HEK293 (cell line): ENCODE measurements at regions not wholly inside any gene's neighbourhood (a gene's known extent, or its start where the extent isn't known, plus 50 kb on each side); places are given as distances from the start of the nearest gene placed in this dataset.
"Not testable (repeated sequence)": the region's sequence is repeated elsewhere in the genome, so short reads cannot be mapped to it uniquely, and the experiment has no call there.

Experiments used
- KLF10 ChIP-seq: fragments of 450-650 bp; IDR thresholded peaks from 2 replicates; pipeline ENCODE4 v1.5.1; 2018; ENCODE audit warnings: missing biosample characterization, mild to moderate bottlenecking, missing genetic modification characterization
- RBAK ChIP-seq: fragments of 450-650 bp; formaldehyde crosslinking; IDR thresholded peaks from 2 replicates; pipeline ENCODE4 v1.5.1; 2016; ENCODE audit warnings: missing biosample characterization, missing genetic modification characterization
- ZNF776 ChIP-seq: fragments of 450-650 bp; formaldehyde crosslinking; IDR thresholded peaks from 2 replicates; pipeline ENCODE4 v1.5.0; 2017; ENCODE audit warnings: missing biosample characterization, missing genetic modification characterization, borderline replicate concordance
- TF ChIP-seq, protein P1 (sequence below): fragments of 450-650 bp; formaldehyde crosslinking; IDR thresholded peaks from 2 replicates; pipeline ENCODE4 v1.5.1; 2016; ENCODE audit warnings: missing biosample characterization, missing genetic modification characterization

DNA sequence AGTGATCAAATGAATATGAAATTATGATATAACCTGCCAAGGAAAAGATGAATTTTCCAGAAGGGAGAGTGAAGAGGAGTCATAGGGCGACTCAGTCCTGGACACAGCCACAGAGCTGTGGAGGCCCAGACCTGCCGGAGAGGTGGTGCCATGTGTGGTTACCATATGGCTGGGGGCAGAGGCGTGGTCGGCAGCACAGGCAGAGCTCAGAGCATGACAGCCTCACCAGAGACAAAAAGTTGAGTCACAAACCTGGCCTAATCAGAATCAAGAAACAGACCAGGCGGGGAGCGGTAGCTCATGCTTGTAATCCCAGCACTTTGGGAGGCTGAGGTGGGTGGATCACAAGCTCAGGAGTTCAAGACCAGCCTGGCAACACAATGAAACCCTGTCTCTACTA, 57.8 kb upstream of the KIF2A start:
- TF ChIP-seq, protein P1, sequence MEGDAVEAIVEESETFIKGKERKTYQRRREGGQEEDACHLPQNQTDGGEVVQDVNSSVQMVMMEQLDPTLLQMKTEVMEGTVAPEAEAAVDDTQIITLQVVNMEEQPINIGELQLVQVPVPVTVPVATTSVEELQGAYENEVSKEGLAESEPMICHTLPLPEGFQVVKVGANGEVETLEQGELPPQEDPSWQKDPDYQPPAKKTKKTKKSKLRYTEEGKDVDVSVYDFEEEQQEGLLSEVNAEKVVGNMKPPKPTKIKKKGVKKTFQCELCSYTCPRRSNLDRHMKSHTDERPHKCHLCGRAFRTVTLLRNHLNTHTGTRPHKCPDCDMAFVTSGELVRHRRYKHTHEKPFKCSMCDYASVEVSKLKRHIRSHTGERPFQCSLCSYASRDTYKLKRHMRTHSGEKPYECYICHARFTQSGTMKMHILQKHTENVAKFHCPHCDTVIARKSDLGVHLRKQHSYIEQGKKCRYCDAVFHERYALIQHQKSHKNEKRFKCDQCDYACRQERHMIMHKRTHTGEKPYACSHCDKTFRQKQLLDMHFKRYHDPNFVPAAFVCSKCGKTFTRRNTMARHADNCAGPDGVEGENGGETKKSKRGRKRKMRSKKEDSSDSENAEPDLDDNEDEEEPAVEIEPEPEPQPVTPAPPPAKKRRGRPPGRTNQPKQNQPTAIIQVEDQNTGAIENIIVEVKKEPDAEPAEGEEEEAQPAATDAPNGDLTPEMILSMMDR (tag by site-specific recombination) = not testable (repeated sequence)
- TF ChIP-seq KLF10, ZNF776, RBAK (tag by site-specific recombination): not testable (repeated sequence)
